HPDE6-E6E7 (cell line): ENCODE measurements at regions not wholly inside any gene's neighbourhood (a gene's known extent, or its start where the extent isn't known, plus 50 kb on each side); places are given as distances from the start of the nearest gene placed in this dataset.
"Not testable (repeated sequence)": the region's sequence is repeated elsewhere in the genome, so short reads cannot be mapped to it uniquely, and the experiment has no call there.

Experiments
- DNase-seq: peaks from one replicate; pipeline ENCODE4 v3.0.0; 2011; ENCODE audit warnings: missing footprints; ENCODE audit errors: extremely low spot score

DNA sequence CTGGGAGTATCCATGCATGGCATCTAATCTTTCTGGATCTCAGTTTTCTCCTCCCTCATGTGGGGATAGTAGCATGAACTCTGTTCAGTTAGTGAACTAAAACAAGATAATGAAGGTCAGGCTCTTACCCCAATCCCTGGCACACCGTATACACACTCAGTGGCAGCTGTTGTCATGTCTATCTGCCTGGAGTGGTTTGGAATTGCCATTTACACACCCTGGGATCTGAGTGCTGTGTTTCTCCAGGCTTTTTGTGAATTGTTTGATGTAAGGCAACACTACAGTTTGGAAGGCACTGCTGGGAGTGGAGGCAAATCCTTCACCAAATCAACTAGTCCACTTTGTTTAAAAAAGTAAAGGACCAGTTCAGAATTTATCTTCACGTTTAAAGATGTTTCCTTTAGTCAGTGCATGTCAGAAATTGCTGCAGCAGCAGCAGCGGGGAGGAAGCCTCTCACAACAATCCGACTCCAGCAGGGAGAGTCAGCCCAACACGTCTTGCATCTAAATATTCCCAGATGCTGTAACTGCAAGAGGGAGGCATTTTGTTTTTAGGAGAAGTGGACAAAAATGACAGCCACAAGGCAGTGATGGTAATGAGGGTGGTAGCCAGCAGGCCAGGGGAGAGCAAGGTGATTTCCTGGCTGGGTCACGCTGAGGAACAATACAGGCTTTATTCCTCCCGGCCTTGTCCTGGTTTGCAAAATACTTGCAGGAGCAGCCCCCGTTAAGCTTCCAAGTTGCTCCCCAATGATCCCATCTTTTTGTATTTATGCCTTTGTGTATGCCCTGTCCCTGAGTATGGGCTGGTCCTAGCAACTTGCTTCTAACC, 128.5 kb upstream of the LRIG1 start:
- DNase-seq, result no peak

DNA sequence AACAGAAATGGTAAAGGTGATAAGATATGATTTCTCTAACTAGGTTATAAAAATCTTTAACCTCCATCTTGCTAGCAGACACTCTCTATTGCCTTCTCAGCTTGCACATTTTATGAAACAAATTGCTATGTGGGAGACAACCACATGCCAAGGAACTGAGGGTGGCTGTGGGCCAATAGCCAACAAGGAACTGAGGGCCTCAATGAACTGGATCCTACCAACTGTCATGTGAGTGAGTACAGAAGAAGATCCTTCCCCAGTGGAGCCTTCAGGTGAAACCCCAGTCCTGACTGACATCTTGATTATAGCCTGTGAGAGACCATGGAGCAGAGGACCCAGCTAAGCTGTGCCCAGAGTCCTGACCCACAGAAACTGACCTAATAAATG, 129.2 kb upstream of the LRIG1 start:
- DNase-seq, result no peak

DNA sequence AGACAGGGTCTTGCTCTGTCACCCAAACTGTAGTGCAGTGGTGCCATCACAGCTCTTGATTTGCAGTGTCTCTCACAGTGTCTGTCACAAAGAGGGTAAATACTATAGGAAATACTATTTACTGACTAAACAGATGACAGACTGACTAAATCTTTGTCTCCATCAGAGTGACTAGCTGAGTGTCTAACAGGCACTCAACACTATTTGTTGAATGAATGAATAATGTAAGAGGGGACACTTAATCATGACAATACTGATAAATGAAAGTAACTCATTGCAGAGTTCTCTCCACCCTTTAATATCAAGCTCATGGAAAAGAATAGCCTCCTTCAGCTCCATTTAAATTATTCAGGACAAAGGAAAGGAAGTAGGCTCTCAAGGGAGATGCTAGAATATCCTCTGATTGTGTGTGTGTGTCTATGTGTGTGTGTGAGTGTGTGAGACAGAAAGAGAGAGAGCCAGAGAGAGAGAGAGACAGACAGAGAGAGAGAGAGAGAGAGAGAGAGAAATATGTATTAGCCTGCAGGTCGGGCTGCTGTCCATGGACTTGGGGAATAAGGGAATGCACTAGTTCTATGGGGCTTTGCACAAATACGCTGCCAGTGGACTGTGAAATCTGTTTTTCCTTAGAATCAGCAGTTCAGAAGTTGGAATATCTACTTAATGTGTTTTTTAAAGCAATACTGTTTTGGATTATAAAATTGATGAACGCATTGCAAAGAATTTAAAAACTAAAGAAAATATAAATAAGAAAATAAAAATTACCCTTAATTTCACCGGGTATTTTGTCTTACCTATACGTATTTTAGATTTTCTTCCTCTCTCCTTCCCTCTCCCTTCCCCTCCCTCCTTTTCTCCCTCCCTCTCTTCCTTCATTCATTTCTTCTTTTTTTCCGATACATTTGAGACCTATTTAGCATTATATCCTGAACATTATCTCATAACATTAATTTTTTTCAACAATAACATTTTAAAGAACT, 132.9 kb upstream of the LRIG1 start:
- DNase-seq, result no peak

DNA sequence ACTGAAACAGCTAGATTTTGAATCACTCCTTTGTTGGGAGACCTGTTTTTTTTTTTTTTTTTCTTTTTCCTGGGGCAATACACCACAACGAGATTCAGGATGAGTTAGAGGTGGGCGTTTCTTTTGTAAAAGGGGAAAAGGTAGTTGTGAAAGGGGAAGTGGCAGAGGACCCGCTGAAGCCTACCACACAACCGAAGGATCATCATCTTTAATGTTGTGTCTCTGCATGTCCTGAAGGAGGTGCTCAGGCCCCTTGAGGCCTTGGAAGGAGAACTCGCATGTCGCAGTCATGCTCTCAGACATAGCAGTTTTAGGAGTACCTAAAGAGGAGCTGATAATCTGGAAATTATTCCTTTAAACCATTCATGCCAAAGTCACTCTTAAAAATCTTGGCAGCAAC, 137.9 kb upstream of the LRIG1 start:
- no peak for DNase-seq

DNA sequence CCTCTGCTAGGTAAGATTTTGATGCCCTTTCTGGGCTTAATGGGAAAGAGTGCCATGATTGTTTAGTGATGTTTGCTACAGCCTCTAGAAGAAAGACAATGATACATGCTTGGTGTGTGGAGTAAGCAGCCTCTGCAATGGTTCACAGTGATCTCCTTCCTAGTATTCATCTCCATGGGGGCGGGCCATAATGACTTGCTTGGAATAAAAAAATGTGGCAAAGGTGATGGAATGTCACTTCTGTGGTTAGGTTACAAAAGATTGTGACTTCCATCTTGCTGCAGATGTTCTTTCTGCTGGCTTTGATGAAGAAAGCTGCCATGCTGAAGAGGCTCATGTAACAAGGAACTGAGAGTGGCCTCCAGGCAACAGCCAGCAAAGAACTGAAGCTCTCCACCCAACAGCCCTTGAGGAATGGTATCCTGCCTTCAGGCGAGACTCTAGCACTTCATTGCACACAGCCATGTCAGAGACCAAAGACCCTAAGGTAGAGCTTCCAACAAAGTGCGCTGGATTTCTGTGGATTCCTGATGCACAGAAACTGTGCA, 139.1 kb upstream of the LRIG1 start:
- DNase-seq, result no peak

DNA sequence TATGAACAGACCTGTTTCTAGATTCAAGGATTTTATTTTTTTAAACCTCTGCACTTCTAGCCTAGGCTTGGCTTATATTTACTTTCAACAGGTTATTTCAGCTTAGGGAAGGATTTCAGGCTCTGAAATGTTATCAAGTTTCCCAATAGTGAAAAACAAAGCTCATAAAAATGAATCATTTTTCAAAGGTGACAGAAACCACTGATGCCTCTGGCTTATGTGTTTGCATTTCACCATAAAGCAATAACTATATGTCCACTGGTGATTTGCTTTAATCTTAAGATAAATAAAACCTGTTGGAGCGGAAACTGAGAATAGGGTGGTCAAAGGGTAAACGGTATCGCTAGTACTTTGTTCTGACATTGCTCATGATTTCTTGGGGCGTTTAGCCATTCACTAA, 141.2 kb upstream of the LRIG1 start:
- no peak for DNase-seq

DNA sequence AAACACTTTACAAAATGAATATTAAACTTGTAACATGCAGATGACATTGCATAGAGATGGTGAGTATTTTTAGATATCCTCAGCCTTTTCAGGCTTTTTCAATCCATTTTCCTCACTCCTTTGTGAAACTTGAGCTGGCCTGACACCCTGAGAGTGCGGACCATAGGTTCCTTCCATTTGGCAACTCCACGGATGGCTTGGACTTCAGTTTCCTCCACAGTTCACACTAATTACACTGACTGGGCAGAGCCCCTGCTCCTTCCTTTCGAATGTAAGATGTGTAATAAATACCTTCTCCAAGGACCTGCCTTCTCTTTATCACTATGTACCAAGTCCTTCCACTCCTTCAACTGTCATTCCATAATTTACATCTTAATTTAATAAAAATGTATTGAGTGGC, 141.7 kb upstream of the LRIG1 start:
- no peak for DNase-seq

DNA sequence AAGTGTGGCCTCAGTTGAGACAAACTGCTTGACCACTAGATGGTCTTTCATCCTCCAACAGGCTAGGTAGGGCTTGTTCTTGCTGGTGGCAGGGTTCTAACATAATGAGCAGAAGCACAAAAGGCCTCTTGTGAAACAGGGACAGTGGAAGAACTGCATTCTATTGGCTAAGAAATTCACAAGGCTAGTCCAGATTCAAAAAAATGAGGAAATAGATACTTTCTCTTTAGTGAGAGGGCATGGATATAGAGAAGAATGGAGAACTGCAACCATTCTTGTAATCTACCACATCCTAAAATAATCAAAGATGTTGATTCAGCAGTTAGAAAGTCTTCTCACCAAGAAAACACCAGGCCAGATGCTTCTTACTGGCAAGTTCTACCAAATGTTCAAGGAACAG, 143.7 kb upstream of the LRIG1 start:
- DNase-seq, result no peak

DNA sequence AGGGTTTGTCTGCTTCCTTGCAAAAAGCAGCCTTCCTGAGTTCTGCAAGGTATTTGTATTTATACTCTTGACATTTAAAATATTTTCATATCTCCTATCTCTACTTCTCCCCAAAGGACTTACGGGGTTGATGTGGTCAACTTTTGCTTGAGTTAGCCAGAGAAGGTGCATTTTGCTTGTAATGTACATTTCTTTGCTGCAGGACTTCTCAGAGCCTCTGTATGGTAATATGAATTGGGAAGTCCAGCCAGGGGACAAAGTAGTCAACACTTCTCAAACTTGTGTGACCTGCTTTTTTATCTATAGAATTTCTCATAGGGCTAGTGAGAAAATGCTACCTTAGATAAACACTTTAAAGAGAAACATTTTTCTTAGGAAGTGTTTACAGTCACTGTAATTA, 148.2 kb upstream of the LRIG1 start:
- DNase-seq, result no peak

DNA sequence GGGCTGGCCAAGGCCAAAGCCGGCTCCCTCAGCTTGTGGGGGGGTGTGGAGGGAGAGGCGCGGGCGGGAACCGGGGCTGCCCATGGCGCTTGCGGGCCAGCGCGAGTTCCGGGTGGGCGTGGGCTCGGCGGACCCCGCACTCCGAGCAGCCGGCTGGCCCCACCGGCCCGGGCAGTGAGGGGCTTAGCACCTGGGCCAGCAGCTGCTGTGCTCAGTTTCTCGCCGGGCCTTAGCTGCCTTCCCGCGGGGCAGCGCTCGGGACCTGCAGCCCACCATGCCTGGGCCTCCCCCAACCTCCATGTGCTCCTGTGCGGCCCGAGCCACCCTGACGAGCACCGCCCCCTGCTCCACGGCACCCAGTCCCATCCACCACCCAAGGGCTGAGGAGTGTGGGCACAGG, 150.7 kb upstream of the LRIG1 start:
- DNase-seq, result not testable (repeated sequence)

DNA sequence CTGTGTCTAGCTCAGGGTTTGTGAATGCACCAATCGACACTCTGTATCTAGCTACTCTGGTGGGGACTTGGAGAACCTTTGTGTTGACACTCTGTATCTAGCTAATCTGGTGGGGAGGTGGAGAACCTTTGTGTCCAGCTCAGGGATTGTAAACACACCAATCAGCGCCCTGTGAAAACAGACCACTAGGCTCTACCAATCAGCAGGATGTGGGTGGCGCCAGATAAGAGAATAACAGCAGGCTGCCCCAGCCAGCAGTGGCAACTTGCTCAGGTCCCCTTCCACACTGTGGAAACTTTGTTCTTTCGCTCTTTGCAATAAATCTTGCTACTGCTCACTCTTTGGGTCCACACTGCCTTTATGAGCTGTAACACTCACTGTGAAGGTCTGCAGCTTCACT, 151.3 kb upstream of the LRIG1 start:
- DNase-seq, result not testable (repeated sequence)

DNA sequence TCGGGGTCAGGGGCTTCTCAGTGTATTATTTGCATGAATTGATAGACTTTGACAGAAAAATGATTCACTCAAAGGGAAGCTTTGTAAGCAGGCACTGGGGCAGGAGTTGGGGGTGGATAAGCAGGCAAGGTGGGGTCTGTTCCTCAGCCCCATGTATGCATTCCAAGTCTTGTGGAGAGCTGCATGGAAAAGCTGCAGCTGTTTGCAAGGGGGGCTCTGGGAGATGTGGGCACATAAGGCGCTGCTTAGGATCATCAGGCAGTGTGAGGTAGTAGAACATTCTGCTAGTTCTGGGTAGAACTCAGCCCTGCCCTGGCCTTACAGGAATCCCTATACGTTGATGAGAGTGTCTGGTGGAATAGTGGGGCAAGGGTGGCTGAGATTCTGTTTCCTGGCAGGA, 154.2 kb upstream of the LRIG1 start:
- no peak for DNase-seq

DNA sequence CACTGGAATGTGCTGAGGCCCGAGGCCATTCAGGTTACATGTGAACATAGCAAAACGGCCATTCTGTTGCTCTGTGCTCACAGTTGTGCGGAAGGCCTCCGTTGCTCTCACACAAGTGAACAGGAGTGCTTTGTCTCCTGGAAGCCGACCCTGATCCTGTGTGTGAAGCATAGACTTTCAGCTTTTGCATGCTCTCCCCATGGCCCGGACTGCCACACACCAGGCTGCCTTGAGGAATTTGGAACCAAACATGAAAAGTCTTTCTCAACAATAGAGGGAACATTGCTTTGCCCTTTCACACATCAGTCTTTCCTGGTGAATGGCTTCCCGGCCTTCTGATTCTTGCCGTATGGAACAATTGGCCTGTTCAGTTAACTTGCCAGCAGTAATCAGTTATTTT, 154.8 kb upstream of the LRIG1 start:
- no peak for DNase-seq

DNA sequence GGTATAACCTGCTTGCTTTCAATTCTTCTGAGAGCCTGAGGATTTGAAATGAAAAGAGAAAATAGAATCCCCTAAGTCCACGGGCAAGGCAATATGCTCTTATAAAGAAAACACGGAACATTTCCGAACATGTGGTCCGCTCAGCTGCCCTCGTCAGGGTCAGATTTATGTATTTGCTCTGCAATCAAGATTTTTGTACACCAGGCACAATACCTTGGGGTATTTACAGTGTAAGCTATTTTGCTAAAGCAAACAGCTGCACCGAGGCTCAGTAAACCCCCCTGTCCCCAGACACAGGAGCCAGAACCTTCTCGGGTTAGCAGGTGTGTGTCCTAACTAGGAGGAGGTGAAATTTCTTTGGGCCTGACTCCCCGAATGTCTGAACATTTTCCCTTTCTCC, 155.8 kb upstream of the LRIG1 start:
- DNase-seq, result no peak

DNA sequence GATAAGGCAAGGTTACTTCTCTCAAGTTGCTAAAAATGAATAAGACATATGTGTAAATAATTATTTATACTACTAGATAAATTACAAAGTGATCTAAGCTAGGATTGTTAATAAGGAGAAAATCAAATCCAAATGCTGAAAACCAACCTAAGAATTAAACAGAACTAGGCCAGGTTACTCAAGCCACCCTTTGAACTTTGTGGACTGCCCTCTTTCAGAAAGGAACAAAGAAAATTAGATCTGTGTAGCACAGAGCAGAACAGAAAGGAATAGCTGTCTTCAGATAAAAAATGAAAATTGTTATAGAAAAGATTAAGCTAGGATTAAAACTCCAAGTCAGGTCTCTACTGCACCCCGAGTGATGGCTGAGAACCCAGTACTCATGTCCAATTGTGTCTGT, 158.2 kb upstream of the LRIG1 start:
- no peak for DNase-seq

DNA sequence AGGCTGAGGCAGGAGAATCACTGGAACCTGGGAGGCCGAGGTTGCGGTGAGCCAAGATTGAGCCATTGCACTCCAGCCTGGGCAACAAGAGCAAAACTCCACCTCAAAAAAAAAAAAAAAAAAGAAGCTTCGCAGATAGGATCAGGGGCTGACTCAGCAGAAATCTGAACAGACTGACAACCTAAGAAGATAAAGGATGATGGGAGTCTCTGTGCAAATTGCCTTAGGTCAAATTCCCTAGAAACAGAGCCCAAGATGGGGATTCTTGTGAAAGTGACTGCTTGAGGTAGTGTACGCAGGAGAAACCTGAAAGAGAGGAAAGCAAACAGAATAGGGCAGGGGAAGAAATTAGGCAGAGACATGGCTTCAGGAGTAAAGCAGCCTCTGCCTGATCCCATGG, 160.8 kb upstream of the LRIG1 start:
- DNase-seq, result no peak

DNA sequence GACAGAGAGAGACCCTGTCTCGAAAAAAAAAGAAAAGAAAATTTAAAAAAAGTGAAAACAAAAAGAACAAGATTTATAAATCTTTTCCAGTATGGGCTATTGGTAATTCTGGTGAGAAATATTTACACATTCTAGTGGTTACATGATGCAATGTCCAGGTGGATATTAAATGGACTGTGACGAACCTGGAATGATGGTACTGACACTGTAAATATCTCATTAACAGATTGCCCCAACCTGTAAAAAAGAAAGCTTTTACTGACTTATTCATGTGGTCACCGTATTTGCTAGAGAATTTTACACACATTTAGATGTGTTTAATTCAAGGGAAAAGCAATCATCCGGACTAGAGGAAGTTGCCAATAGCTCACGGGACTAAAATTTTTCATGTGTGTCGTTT, 162.1 kb upstream of the LRIG1 start:
- DNase-seq, result no peak

DNA sequence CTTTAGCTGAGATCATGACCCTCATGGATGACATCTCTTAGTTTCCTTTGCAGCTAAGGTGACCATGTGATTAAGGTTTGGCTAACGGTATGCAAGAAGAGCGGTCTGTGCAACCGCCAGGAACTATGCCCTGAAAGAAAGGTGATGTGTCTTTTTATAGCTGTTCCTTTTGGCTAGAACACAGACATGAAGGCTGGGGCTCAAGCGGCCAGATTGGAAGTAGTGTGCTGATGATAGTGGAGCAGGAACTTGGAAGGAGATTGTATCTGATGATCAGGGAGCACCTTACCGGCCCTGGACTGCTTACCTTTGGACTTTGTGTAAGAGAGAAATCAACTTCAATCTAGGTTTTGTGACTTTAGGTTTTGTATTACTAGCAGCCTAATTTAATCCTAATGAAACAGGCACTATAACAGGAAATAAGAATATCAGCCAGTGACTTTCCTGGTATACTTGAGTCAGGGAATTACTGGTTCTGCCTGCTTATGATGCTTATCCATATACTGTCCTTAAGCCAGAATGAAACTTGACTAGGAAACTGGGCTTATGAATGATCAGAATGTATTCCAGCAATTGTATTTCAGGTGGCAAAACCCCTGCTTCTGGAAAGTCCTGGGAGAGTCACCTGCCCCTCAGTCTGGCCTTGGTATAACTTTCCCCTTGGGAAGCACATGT, 164.3 kb upstream of the LRIG1 start:
- no peak for DNase-seq

DNA sequence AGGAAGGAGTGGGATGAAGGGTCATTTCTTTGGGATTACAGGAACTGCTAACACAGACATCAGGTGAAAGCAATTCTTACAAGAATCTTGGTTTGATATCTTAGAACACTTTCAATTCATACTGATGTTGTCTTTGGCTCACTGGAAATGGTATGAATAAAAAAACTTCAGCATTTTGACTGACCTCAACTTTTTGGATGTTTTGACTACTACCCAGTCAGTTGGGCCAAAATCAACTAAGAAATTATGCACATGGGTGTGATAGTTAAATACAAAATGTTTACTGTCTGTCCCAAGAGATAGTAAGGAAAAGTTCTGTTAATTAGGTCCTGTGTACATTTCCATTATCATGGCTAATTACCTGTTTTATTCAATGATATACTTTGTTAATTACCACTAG, 165.5 kb upstream of the LRIG1 start:
- DNase-seq, result no peak

DNA sequence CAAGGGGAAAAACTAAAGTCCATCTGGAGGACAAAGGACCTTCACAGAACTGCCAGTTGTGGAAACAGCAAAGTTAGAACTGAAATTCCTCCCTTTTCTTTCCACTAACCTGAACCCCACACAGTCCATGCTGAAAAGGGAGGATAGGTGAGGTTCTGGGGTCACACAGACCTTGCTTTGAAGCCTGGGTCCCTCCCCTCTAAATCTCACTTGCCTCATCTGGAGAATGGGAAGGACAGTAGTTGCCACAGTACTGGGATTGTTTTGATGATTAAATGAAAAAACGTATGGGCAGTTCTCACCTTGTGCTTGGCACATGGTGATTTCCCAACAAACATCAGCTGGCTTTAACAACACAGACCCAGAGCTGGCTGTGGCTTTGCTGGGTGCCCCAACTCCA, 166.4 kb upstream of the LRIG1 start:
- DNase-seq, result no peak

DNA sequence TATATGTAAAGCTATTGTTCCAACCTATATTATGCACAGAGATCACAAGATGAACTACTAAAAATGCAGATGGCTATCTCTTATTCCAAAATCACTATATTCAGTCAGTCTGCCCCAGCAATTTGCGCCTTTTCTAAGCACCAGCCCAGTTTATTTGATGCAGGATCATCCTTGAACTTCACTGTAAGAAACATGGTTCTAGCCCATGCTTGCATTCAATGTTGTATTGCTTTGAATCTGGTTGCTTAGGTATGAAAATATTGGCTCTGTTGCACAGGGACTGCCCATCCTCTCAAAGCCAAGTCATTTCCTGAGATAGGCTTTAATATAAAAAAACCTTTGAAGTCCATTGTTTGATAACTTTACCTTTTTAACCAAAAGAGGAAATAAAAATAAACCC, 170.5 kb upstream of the LRIG1 start:
- no peak for DNase-seq

DNA sequence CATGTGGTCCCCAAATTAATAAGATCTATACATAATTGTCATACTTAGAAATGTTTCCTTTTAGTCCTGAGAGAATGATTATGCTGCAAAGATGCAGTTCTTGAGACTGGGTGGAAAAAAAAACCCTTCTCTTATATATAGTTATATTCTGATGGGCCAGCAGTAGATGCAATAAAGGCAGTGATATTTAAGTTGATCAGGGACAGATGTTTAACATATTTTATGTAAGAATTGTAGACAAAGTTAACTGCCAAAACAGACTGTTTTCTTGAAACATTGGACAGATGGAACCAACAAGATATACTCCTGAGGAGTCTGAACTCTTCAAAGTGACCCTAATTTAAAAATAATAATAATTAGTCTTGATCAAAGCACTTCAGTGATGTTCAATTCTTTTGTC, 172.0 kb upstream of the LRIG1 start:
- no peak for DNase-seq
